SK-N-MC (cell line): ENCODE measurements at regions not wholly inside any gene's neighbourhood (a gene's known extent, or its start where the extent isn't known, plus 50 kb on each side); places are given as distances from the start of the nearest gene placed in this dataset.

Source experiments
- EZH2 ChIP-seq: fragments of 200-600 bp; sonication (generic); IDR thresholded peaks from one replicate; pipeline ENCODE4 v1.6.1; 2017; ENCODE audit warnings: antibody characterized with exemption
- FOXP2 ChIP-seq: optimal IDR thresholded peaks from 2 replicates; pipeline ENCODE3; 2011; ENCODE audit warnings: mild to moderate bottlenecking, moderate library complexity; ENCODE audit not compliant: insufficient read depth; ENCODE audit errors: extremely low read length, control extremely low read depth
- POLR2AphosphoS5 ChIP-seq: IDR thresholded peaks from 2 replicates; pipeline ENCODE4 v1.6.1; 2012; ENCODE audit warnings: mild to moderate bottlenecking, low read depth, low read length, borderline replicate concordance

GRCh38 chr11:80435345-80435744, 994.5 kb upstream of the TENM4 start:
- TF ChIP-seq POLR2AphosphoS5 (no peak), EZH2 (no peak), FOXP2 (no peak)
